ENCODE measurements at regions not wholly inside any gene's neighbourhood (a gene's known extent, or its start where the extent isn't known, plus 50 kb on each side); places are given as distances from the start of the nearest gene placed in this dataset.

- no peak for DNase-seq
Measured at GRCh38 chr10:123568751-123569150, 97.4 kb upstream of the GPR26 start.

GRCh38 chr10:123569436-123570035, 96.6 kb upstream of the GPR26 start:
- DNase-seq: no peak

- DNase-seq: no peak
Measured at GRCh38 chr10:123570051-123570897, 95.9 kb upstream of the GPR26 start.

- DNase-seq: no peak
Measured at GRCh38 chr10:123570898-123571515, 95.1 kb upstream of the GPR26 start.

- no peak for DNase-seq
Measured at GRCh38 chr10:123571978-123572377, 94.2 kb upstream of the GPR26 start.

GRCh38 chr10:123573236-123574108, 92.7 kb upstream of the GPR26 start:
- no peak for DNase-seq

GRCh38 chr10:123574109-123574698, 92.0 kb upstream of the GPR26 start:
- DNase-seq: no peak

- no peak for DNase-seq
Measured at GRCh38 chr10:123575105-123575504, 91.0 kb upstream of the GPR26 start.

GRCh38 chr10:123576706-123577105, 89.4 kb upstream of the GPR26 start:
- DNase-seq: no peak

GRCh38 chr10:123577921-123578461, 88.2 kb upstream of the GPR26 start:
- DNase-seq: no peak

GRCh38 chr10:123578721-123579120, 87.4 kb upstream of the GPR26 start:
- no peak for DNase-seq

- no peak for DNase-seq
Measured at GRCh38 chr10:123579675-123580074, 86.5 kb upstream of the GPR26 start.

GRCh38 chr10:123580426-123580825, 85.7 kb upstream of the GPR26 start:
- DNase-seq: no peak

GRCh38 chr10:123581656-123582055, 84.5 kb upstream of the GPR26 start:
- no peak for DNase-seq

GRCh38 chr10:123582084-123582989, 83.8 kb upstream of the GPR26 start:
- peak in 55 of 56 donors; percentile 6 to 87 (median 49) for DNase-seq

- peak in 52 of 56 donors; percentile 3 to 82 (median 56) for DNase-seq
Measured at GRCh38 chr10:123583639-123584418, 82.3 kb upstream of the GPR26 start.

- DNase-seq: no peak
Measured at GRCh38 chr10:123584419-123584775, 81.8 kb upstream of the GPR26 start.

GRCh38 chr10:123585477-123586445, 80.4 kb upstream of the GPR26 start:
- DNase-seq: no peak
